ENCODE measurements at regions not wholly inside any gene's neighbourhood (a gene's known extent, or its start where the extent isn't known, plus 50 kb on each side); places are given as distances from the start of the nearest gene placed in this dataset.
"Not testable (repeated sequence)": the region's sequence is repeated elsewhere in the genome, so short reads cannot be mapped to it uniquely, and the experiment has no call there.

- DNase-seq: peak; percentile 53
These were observed 257.5 kb upstream of the FAT1 start for GRCh38 chr4:186981161-186981560.

- DNase-seq: no peak
These were observed 258.5 kb upstream of the FAT1 start for GRCh38 chr4:186982160-186982559.

GRCh38 chr4:186984105-186984644, 260.5 kb upstream of the FAT1 start:
- no peak for DNase-seq

GRCh38 chr4:186999686-187000085, 276.0 kb upstream of the FAT1 start:
- peak; percentile 12 for DNase-seq

GRCh38 chr4:187000281-187000680, 276.6 kb upstream of the FAT1 start:
- peak; percentile 14 for DNase-seq

- not testable (repeated sequence) for DNase-seq
These were observed 278.5 kb upstream of the FAT1 start for GRCh38 chr4:187002133-187002532.

- DNase-seq: no peak
These were observed 281.0 kb upstream of the FAT1 start for GRCh38 chr4:187004628-187005027.

- peak; percentile 51 for DNase-seq
These were observed 282.5 kb upstream of the FAT1 start for GRCh38 chr4:187006189-187006618.

GRCh38 chr4:187010052-187010451, 286.4 kb upstream of the FAT1 start:
- peak; percentile 14 for DNase-seq

GRCh38 chr4:187016101-187016500, 292.4 kb upstream of the FAT1 start:
- DNase-seq: no peak

- no peak for DNase-seq
These were observed 293.5 kb upstream of the FAT1 start for GRCh38 chr4:187017147-187017546.

GRCh38 chr4:187019896-187020295, 296.2 kb upstream of the FAT1 start:
- DNase-seq: no peak

GRCh38 chr4:187020676-187021075, 297.0 kb upstream of the FAT1 start:
- no peak for DNase-seq

- DNase-seq: no peak
These were observed 298.0 kb upstream of the FAT1 start for GRCh38 chr4:187021436-187022205.

- DNase-seq: no peak
These were observed 303.6 kb upstream of the FAT1 start for GRCh38 chr4:187027272-187027671.

GRCh38 chr4:187042251-187042650, 318.6 kb upstream of the FAT1 start:
- DNase-seq: no peak

GRCh38 chr4:187046471-187046870, 322.8 kb upstream of the FAT1 start:
- no peak for DNase-seq

- no peak for DNase-seq
These were observed 335.4 kb upstream of the FAT1 start for GRCh38 chr4:187059021-187059420.

GRCh38 chr4:187059895-187060294, 336.2 kb upstream of the FAT1 start:
- DNase-seq: no peak

- DNase-seq: no peak
These were observed 336.9 kb upstream of the FAT1 start for GRCh38 chr4:187060551-187060950.

- no peak for DNase-seq
These were observed 339.6 kb upstream of the FAT1 start for GRCh38 chr4:187063251-187063650.

GRCh38 chr4:187064033-187064432, 340.4 kb upstream of the FAT1 start:
- no peak for DNase-seq

- DNase-seq: peak; percentile 16
These were observed 341.7 kb upstream of the FAT1 start for GRCh38 chr4:187065396-187065795.

- DNase-seq: no peak
These were observed 342.1 kb upstream of the FAT1 start for GRCh38 chr4:187065806-187066205.

GRCh38 chr4:187069398-187069797, 345.7 kb upstream of the FAT1 start:
- DNase-seq: no peak
